Breast epithelium (tissue), 4 donors: ENCODE measurements at regions not wholly inside any gene's neighbourhood (a gene's known extent, or its start where the extent isn't known, plus 50 kb on each side); places are given as distances from the start of the nearest gene placed in this dataset.

Experiments used
- DNase-seq, 2 donors: peaks; one replicate each; pipeline ENCODE4 v3.0.0-alpha.2; 2019; ENCODE audit warnings: low spot score in 2 of 2
- H3K27ac ChIP-seq, 2 donors: fragments of 200-600 bp; sonication (generic) in 1 of 2; one replicate each; pipeline ENCODE4 v1.5.1; 2016 to 2019; ENCODE audit warnings: mild to moderate bottlenecking in 1 of 2
- H3K27me3 ChIP-seq, 2 donors: fragments of 200-600 bp; sonication (generic) in 1 of 2; one replicate each; pipeline versions ENCODE4 v1.5.1 to v1.6.0; 2017 to 2019; ENCODE audit warnings: control low read depth in 1 of 2, mild to moderate bottlenecking in 1 of 2
- H3K36me3 ChIP-seq: fragments of 200-600 bp; one replicate; pipeline ENCODE4 v1.5.1; 2019
- H3K4me1 ChIP-seq, 2 donors: fragments of 200-600 bp; sonication (generic); one replicate each; pipeline ENCODE4 v1.5.1; 2016 to 2019; ENCODE audit warnings: control low read depth in 1 of 2
- H3K4me3 ChIP-seq, 3 donors: fragments of 200-600 bp; sonication (generic); 1 replicate in 2 of 3; 2 replicates in 1 of 3; pipeline ENCODE4 v1.5.1; 2016 to 2019; ENCODE audit warnings: mild to moderate bottlenecking in 3 of 3, moderate library complexity in 2 of 3
- H3K9me3 ChIP-seq, 2 donors: fragments of 200-600 bp; sonication (generic) in 1 of 2; one replicate each; pipeline ENCODE4 v1.5.1; 2016 to 2019; ENCODE audit warnings: control low read depth in 1 of 2
- CTCF ChIP-seq, 3 donors: fragments of 450-650 bp; IDR thresholded peaks; one replicate each; pipeline ENCODE4 v1.5.1; 2016 to 2017; ENCODE audit warnings: antibody characterized with exemption in 3 of 3, mild to moderate bottlenecking in 3 of 3, moderate library complexity in 3 of 3
- POLR2A ChIP-seq: fragments of 450-650 bp; IDR thresholded peaks from one replicate; pipeline ENCODE4 v1.6.1; 2016; ENCODE audit warnings: antibody characterized with exemption, mild to moderate bottlenecking, moderate library complexity
- POLR2AphosphoS5 ChIP-seq, 3 donors: sonication (generic); formaldehyde crosslinking; IDR thresholded peaks; one replicate each; pipeline ENCODE4 v1.6.1; 2017; ENCODE audit warnings: antibody characterized with exemption in 3 of 3
- intact Hi-C: fragments of 100-400 bp; cut with DNase I; formaldehyde crosslinking; loops from one replicate; pipeline ENCODE4 v1.15.1; 2023; ENCODE audit warnings: low total_unique reads

GRCh38 chr1:106621853-106622252 lies 434.6 kb upstream of the PRMT6 start:
- Histone ChIP-seq H3K36me3 (no peaks in the 10 kb centered on the region), H3K9me3 (peaks cover 0 to 5% of the 10 kb centered on the region in 2 donors), H3K4me1 (no peaks in the 10 kb centered on the region), H3K27ac (no peak overlapping the region), H3K4me3 (no peak overlapping the region), H3K27me3 (no peaks in the 10 kb centered on the region)
- intact Hi-C loops: no loop called here
- DNase-seq: no peak
- no peak for TF ChIP-seq POLR2AphosphoS5 (IDR thresholded peaks at IDR 0.05)
- TF ChIP-seq CTCF (IDR thresholded peaks at IDR 0.05): no peak
- no peak for TF ChIP-seq POLR2A

GRCh38 chr1:106637566-106637965 lies 418.9 kb upstream of the PRMT6 start:
- H3K36me3 ChIP-seq: no peaks in the 10 kb centered on the region
- no peak overlapping the region for H3K27ac ChIP-seq
- TF ChIP-seq POLR2AphosphoS5 (IDR thresholded peaks at IDR 0.05) (no peak), POLR2A (no peak), CTCF (IDR thresholded peaks at IDR 0.05) (no peak)
- intact Hi-C loops: no loop called here
- no peaks in the 10 kb centered on the region for H3K4me1 ChIP-seq
- no peak overlapping the region for H3K4me3 ChIP-seq
- no peak for DNase-seq
- no peaks in the 10 kb centered on the region for H3K27me3 ChIP-seq
- H3K9me3 ChIP-seq: no peaks in the 10 kb centered on the region

- H3K27ac ChIP-seq: no peak overlapping the region
Measured at GRCh38 chr1:106646261-106646784, 410.2 kb upstream of the PRMT6 start.

DNA sequence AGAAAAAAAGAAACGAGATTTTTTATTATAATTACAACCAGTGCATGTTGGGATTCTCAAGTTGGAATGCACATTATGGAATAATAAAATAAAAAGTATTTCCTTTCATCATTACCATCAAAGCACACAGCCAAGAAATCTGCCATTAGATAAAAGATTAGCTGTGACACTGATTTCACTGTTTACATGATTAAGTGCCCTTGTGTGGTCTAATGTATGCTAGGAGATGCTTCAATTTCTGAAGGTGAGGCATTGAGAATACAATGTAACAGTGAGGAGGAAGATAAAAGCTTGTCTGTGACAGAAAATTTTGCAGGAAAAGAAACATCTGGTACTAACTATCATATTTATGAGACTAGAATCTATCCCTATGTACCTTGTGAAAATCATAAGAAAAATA lies 409.7 kb upstream of the PRMT6 start:
- no peak for DNase-seq
- Histone ChIP-seq H3K36me3 (no peaks in the 10 kb centered on the region), H3K27me3 (no peaks in the 10 kb centered on the region), H3K4me3 (no peak overlapping the region), H3K27ac (no peak overlapping the region), H3K9me3 (no peaks in the 10 kb centered on the region), H3K4me1 (no peaks in the 10 kb centered on the region)
- no peak for TF ChIP-seq POLR2A
- TF ChIP-seq CTCF (IDR thresholded peaks at IDR 0.05): no peak
- TF ChIP-seq POLR2AphosphoS5 (IDR thresholded peaks at IDR 0.05): no peak
- intact Hi-C loops: no loop called here

More at GRCh38 chr1:106646261-106646784, 410.2 kb upstream of the PRMT6 start:
- Histone ChIP-seq H3K36me3 (no peaks in the 10 kb centered on the region), H3K9me3 (no peaks in the 10 kb centered on the region), H3K4me3 (no peak overlapping the region), H3K4me1 (no peaks in the 10 kb centered on the region), H3K27me3 (no peaks in the 10 kb centered on the region)
- DNase-seq: no peak
- TF ChIP-seq CTCF (IDR thresholded peaks at IDR 0.05): no peak
- no peak for TF ChIP-seq POLR2A
- TF ChIP-seq POLR2AphosphoS5 (IDR thresholded peaks at IDR 0.05): no peak
- intact Hi-C loops: no loop called here

- no peaks in the 10 kb centered on the region for H3K36me3 ChIP-seq
- H3K27me3 ChIP-seq: no peaks in the 10 kb centered on the region
- TF ChIP-seq POLR2AphosphoS5 (IDR thresholded peaks at IDR 0.05) (no peak), CTCF (IDR thresholded peaks at IDR 0.05) (no peak), POLR2A (no peak)
- H3K27ac ChIP-seq: no peak overlapping the region
- H3K4me1 ChIP-seq: no peaks in the 10 kb centered on the region
- H3K4me3 ChIP-seq: no peak overlapping the region
- no peak for DNase-seq
- H3K9me3 ChIP-seq: no peaks in the 10 kb centered on the region
- intact Hi-C loops: no loop called here
Measured at GRCh38 chr1:106651028-106651762, 405.3 kb upstream of the PRMT6 start.
